ENCODE measurements at regions not wholly inside any gene's neighbourhood (a gene's known extent, or its start where the extent isn't known, plus 50 kb on each side); places are given as distances from the start of the nearest gene placed in this dataset.

GRCh38 chr9:26548781-26549290, 343.8 kb downstream of the CAAP1 start:
- TF ChIP-seq POLR2A (IDR thresholded peaks at IDR 0.05): no peak
- TF ChIP-seq, protein P1, sequence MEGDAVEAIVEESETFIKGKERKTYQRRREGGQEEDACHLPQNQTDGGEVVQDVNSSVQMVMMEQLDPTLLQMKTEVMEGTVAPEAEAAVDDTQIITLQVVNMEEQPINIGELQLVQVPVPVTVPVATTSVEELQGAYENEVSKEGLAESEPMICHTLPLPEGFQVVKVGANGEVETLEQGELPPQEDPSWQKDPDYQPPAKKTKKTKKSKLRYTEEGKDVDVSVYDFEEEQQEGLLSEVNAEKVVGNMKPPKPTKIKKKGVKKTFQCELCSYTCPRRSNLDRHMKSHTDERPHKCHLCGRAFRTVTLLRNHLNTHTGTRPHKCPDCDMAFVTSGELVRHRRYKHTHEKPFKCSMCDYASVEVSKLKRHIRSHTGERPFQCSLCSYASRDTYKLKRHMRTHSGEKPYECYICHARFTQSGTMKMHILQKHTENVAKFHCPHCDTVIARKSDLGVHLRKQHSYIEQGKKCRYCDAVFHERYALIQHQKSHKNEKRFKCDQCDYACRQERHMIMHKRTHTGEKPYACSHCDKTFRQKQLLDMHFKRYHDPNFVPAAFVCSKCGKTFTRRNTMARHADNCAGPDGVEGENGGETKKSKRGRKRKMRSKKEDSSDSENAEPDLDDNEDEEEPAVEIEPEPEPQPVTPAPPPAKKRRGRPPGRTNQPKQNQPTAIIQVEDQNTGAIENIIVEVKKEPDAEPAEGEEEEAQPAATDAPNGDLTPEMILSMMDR (IDR thresholded peaks at IDR 0.05): no peak

Data from body of pancreas (tissue), 4 donors.